Muscle layer of colon (tissue), 2 donors: ENCODE measurements at regions not wholly inside any gene's neighbourhood (a gene's known extent, or its start where the extent isn't known, plus 50 kb on each side); places are given as distances from the start of the nearest gene placed in this dataset.

Experiments
- H3K27ac ChIP-seq: one replicate; pipeline ENCODE4 v1.7.0; 2013; ENCODE audit warnings: low read depth, mild to moderate bottlenecking, low read length, moderate library complexity
- H3K27me3 ChIP-seq, 2 donors: one replicate each; pipeline ENCODE4 v1.7.0; 2013; ENCODE audit warnings: low read length in 2 of 2, mild to moderate bottlenecking in 2 of 2; ENCODE audit not compliant: insufficient read depth in 2 of 2, control insufficient read depth in 1 of 2
- H3K36me3 ChIP-seq: one replicate; pipeline ENCODE4 v1.7.0; 2013; ENCODE audit warnings: mild to moderate bottlenecking, low read length; ENCODE audit not compliant: insufficient read depth
- H3K4me1 ChIP-seq: one replicate; pipeline ENCODE4 v1.7.0; 2013; ENCODE audit warnings: mild to moderate bottlenecking, low read length; ENCODE audit not compliant: insufficient read depth
- H3K4me3 ChIP-seq, 2 donors: one replicate each; pipeline ENCODE4 v1.7.0; 2013; ENCODE audit warnings: low read length in 2 of 2, low read depth in 1 of 2, mild to moderate bottlenecking in 1 of 2, moderate library complexity in 1 of 2
- H3K9ac ChIP-seq: one replicate; pipeline ENCODE4 v1.7.0; 2013; ENCODE audit warnings: low read length
- H3K9me3 ChIP-seq: one replicate; pipeline ENCODE4 v1.7.0; 2013; ENCODE audit warnings: mild to moderate bottlenecking, low read length
- donor health status: abdominal sarcoma.
- donor health status: Adenocarcinoma of cecum.

GRCh38 chr18:70684821-70685220, 396.0 kb downstream of the SOCS6 start:
- Histone ChIP-seq H3K4me3 (no peak overlapping the region), H3K27me3 (no peaks in the 10 kb centered on the region), H3K4me1 (no peaks in the 10 kb centered on the region), H3K27ac (no peak overlapping the region), H3K9ac (no peak overlapping the region), H3K36me3 (no peaks in the 10 kb centered on the region), H3K9me3 (no peaks in the 10 kb centered on the region)

GRCh38 chr18:70683263-70683662, 394.4 kb downstream of the SOCS6 start:
- Histone ChIP-seq H3K9me3 (no peaks in the 10 kb centered on the region), H3K4me1 (no peaks in the 10 kb centered on the region), H3K27ac (no peak overlapping the region), H3K36me3 (no peaks in the 10 kb centered on the region), H3K9ac (no peak overlapping the region), H3K4me3 (no peak overlapping the region), H3K27me3 (no peaks in the 10 kb centered on the region)

- H3K4me1 ChIP-seq, result no peaks in the 10 kb centered on the region
- H3K9me3 ChIP-seq, result no peaks in the 10 kb centered on the region
- H3K36me3 ChIP-seq, result no peaks in the 10 kb centered on the region
- H3K4me3 ChIP-seq, result no peak overlapping the region
- H3K27me3 ChIP-seq, result no peaks in the 10 kb centered on the region
- H3K9ac ChIP-seq, result no peak overlapping the region
- H3K27ac ChIP-seq, result no peak overlapping the region
Measured at GRCh38 chr18:70674896-70675295, 386.1 kb downstream of the SOCS6 start.

- H3K4me3 ChIP-seq, result no peak overlapping the region
- no peaks in the 10 kb centered on the region for H3K4me1 ChIP-seq
- H3K9me3 ChIP-seq, result no peaks in the 10 kb centered on the region
- no peak overlapping the region for H3K27ac ChIP-seq
- H3K36me3 ChIP-seq, result no peaks in the 10 kb centered on the region
- no peak overlapping the region for H3K9ac ChIP-seq
- H3K27me3 ChIP-seq, result no peaks in the 10 kb centered on the region
Measured at GRCh38 chr18:70673831-70674230, 385.0 kb downstream of the SOCS6 start.

GRCh38 chr18:70672581-70672980, 383.7 kb downstream of the SOCS6 start:
- Histone ChIP-seq H3K9me3 (no peaks in the 10 kb centered on the region), H3K9ac (no peak overlapping the region), H3K27me3 (no peaks in the 10 kb centered on the region), H3K4me1 (no peaks in the 10 kb centered on the region), H3K27ac (no peak overlapping the region), H3K36me3 (no peaks in the 10 kb centered on the region), H3K4me3 (no peak overlapping the region)

- Histone ChIP-seq H3K9ac (no peak overlapping the region), H3K4me3 (no peak overlapping the region), H3K4me1 (no peaks in the 10 kb centered on the region), H3K9me3 (no peaks in the 10 kb centered on the region), H3K36me3 (no peaks in the 10 kb centered on the region), H3K27me3 (no peaks in the 10 kb centered on the region), H3K27ac (no peak overlapping the region)
Measured at GRCh38 chr18:70671889-70672565, 383.2 kb downstream of the SOCS6 start.

GRCh38 chr18:70666936-70667335, 378.1 kb downstream of the SOCS6 start:
- no peak overlapping the region for H3K4me3 ChIP-seq
- H3K36me3 ChIP-seq, result no peaks in the 10 kb centered on the region
- no peaks in the 10 kb centered on the region for H3K4me1 ChIP-seq
- H3K27ac ChIP-seq, result no peak overlapping the region
- H3K27me3 ChIP-seq, result no peaks in the 10 kb centered on the region
- no peaks in the 10 kb centered on the region for H3K9me3 ChIP-seq
- H3K9ac ChIP-seq, result no peak overlapping the region

GRCh38 chr18:70663141-70663540, 374.3 kb downstream of the SOCS6 start:
- Histone ChIP-seq H3K9ac (no peak overlapping the region), H3K4me1 (no peaks in the 10 kb centered on the region), H3K36me3 (no peaks in the 10 kb centered on the region), H3K27me3 (no peaks in the 10 kb centered on the region), H3K9me3 (no peaks in the 10 kb centered on the region), H3K4me3 (no peak overlapping the region), H3K27ac (no peak overlapping the region)

GRCh38 chr18:70662588-70662987, 373.7 kb downstream of the SOCS6 start:
- H3K9me3 ChIP-seq, result no peaks in the 10 kb centered on the region
- H3K27ac ChIP-seq, result no peak overlapping the region
- no peaks in the 10 kb centered on the region for H3K4me1 ChIP-seq
- no peak overlapping the region for H3K4me3 ChIP-seq
- no peaks in the 10 kb centered on the region for H3K27me3 ChIP-seq
- H3K36me3 ChIP-seq, result no peaks in the 10 kb centered on the region
- H3K9ac ChIP-seq, result no peak overlapping the region

GRCh38 chr18:70659036-70659925, 370.4 kb downstream of the SOCS6 start:
- H3K27me3 ChIP-seq, result no peaks in the 10 kb centered on the region
- no peaks in the 10 kb centered on the region for H3K36me3 ChIP-seq
- no peaks in the 10 kb centered on the region for H3K4me1 ChIP-seq

GRCh38 chr18:70653671-70654070, 364.8 kb downstream of the SOCS6 start:
- Histone ChIP-seq H3K36me3 (no peaks in the 10 kb centered on the region), H3K9ac (no peak overlapping the region), H3K9me3 (no peaks in the 10 kb centered on the region), H3K27ac (no peak overlapping the region), H3K4me1 (no peaks in the 10 kb centered on the region), H3K27me3 (no peaks in the 10 kb centered on the region), H3K4me3 (no peak overlapping the region)

More at GRCh38 chr18:70659036-70659925, 370.4 kb downstream of the SOCS6 start:
- no peak overlapping the region for H3K27ac ChIP-seq
- no peaks in the 10 kb centered on the region for H3K9me3 ChIP-seq
- H3K4me3 ChIP-seq, result no peak overlapping the region
- no peak overlapping the region for H3K9ac ChIP-seq
